ENCODE measurements at regions not wholly inside any gene's neighbourhood (a gene's known extent, or its start where the extent isn't known, plus 50 kb on each side); places are given as distances from the start of the nearest gene placed in this dataset.

DNA sequence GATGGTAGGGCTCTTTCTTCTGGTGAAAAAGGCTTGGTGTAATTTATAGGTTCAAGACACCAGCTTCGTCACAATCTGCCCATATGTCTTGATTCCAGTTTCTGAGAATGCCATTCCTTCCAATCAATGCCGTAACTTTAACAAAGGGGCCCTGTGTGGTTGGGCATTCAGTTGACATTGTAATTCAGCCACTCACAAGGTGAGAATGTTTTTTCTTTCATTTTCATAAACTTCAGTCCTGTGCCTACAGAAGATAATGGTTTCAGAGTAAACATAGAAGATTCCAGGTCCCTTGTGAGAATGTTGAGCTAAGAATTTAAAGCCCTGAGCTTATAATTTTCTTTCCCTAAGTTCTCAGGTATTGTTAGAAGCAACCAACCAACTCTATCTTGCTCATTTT lies 67.3 kb upstream of the AASS start:
- Histone ChIP-seq H3K9me3 (ENCODE audit: insufficient read depth, low read depth, low read length) (peaks cover 2% of the 10 kb centered on the region; the same call in 1 of the 2 replicates), H3F3A (ENCODE audit: low read depth) (no peaks in the 10 kb centered on the region), H3K9ac (ENCODE audit: low read depth, low read length, poor library complexity, severe bottlenecking) (no peak overlapping the region), H3K27me3 (ENCODE audit: insufficient read depth, low read length, poor library complexity, severe bottlenecking) (no peaks in the 10 kb centered on the region), H3K36me3 (ENCODE audit: insufficient read depth, low read length) (no peaks in the 10 kb centered on the region), H2AFZ (ENCODE audit: low read length) (no peak overlapping the region), H3K9me2 (replicated peaks; ENCODE audit: low read depth, low read length) (no peaks in the 10 kb centered on the region), H3K4me3 (ENCODE audit: low read length, poor library complexity, severe bottlenecking) (no peak overlapping the region), H3K79me2 (ENCODE audit: insufficient read depth, low read length) (no peaks in the 10 kb centered on the region), H4K20me1 (ENCODE audit: insufficient read depth, low read length, poor library complexity, severe bottlenecking) (no peaks in the 10 kb centered on the region), H3K4me1 (ENCODE audit: insufficient read depth, low read length, poor library complexity, severe bottlenecking) (no peaks in the 10 kb centered on the region), H3K4me2 (ENCODE audit: low read depth, low read length, poor library complexity, severe bottlenecking) (no peak overlapping the region)
- TF ChIP-seq CTCF (conservative IDR thresholded peaks at IDR 0.05; ENCODE audit: low read length) (no peak), EZH2phosphoT487 (IDR thresholded peaks at IDR 0.05; ENCODE audit: borderline replicate concordance) (no peak)

DNA sequence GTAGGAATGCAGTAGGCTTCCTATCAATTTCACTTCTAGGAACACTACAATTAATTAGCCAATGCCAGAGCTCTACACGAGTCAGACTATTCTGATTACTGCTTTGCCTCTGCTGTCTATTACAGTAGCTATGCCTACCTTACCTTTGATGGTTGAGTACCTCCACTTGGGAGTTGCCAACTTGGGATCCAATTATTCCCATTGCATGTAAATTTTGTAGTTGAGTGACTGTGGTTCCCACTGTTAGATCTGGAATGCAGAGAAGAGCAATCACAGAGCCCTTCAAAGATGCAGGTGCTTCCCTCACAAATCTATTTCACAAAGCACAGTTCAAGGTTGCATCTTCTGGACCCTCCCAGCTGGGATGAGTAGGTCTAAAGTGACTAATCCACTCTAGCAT lies 62.9 kb upstream of the AASS start:
- no peak overlapping the region for H3K9ac ChIP-seq (ENCODE audit: low read depth, low read length, poor library complexity, severe bottlenecking)
- H3K9me3 ChIP-seq (ENCODE audit: insufficient read depth, low read depth, low read length): peaks cover 2% of the 10 kb centered on the region; the same call in 1 of the 2 replicates
- H3K27me3 ChIP-seq (ENCODE audit: insufficient read depth, low read length, poor library complexity, severe bottlenecking): no peaks in the 10 kb centered on the region
- H3F3A ChIP-seq (ENCODE audit: low read depth): no peaks in the 10 kb centered on the region
- no peaks in the 10 kb centered on the region for H4K20me1 ChIP-seq (ENCODE audit: insufficient read depth, low read length, poor library complexity, severe bottlenecking)
- H3K4me3 ChIP-seq (ENCODE audit: low read length, poor library complexity, severe bottlenecking): no peak overlapping the region
- no peaks in the 10 kb centered on the region for H3K36me3 ChIP-seq (ENCODE audit: insufficient read depth, low read length)
- H3K9me2 ChIP-seq (replicated peaks; ENCODE audit: low read depth, low read length): no peaks in the 10 kb centered on the region
- no peak overlapping the region for H3K4me2 ChIP-seq (ENCODE audit: low read depth, low read length, poor library complexity, severe bottlenecking)
- no peak for TF ChIP-seq EZH2phosphoT487 (IDR thresholded peaks at IDR 0.05; ENCODE audit: borderline replicate concordance)
- no peak for TF ChIP-seq CTCF (conservative IDR thresholded peaks at IDR 0.05; ENCODE audit: low read length)
- H3K4me1 ChIP-seq (ENCODE audit: insufficient read depth, low read length, poor library complexity, severe bottlenecking): no peaks in the 10 kb centered on the region
- no peak overlapping the region for H2AFZ ChIP-seq (ENCODE audit: low read length)
- no peaks in the 10 kb centered on the region for H3K79me2 ChIP-seq (ENCODE audit: insufficient read depth, low read length)

- TF ChIP-seq EZH2phosphoT487 (IDR thresholded peaks at IDR 0.05; ENCODE audit: borderline replicate concordance) (no peak), CTCF (conservative IDR thresholded peaks at IDR 0.05; ENCODE audit: low read length) (no peak)
- Histone ChIP-seq H3K9ac (ENCODE audit: low read depth, low read length, poor library complexity, severe bottlenecking) (no peak overlapping the region), H2AFZ (ENCODE audit: low read length) (no peak overlapping the region)
Observed at GRCh38 chr7:122203814-122204213, 59.8 kb upstream of the AASS start.

More at GRCh38 chr7:122203814-122204213, 59.8 kb upstream of the AASS start:
- Histone ChIP-seq H3K4me2 (ENCODE audit: low read depth, low read length, poor library complexity, severe bottlenecking) (no peak overlapping the region), H3K27me3 (ENCODE audit: insufficient read depth, low read length, poor library complexity, severe bottlenecking) (no peaks in the 10 kb centered on the region), H3K36me3 (ENCODE audit: insufficient read depth, low read length) (no peaks in the 10 kb centered on the region), H3K9me3 (ENCODE audit: insufficient read depth, low read depth, low read length) (peaks cover 2% of the 10 kb centered on the region; the same call in 1 of the 2 replicates), H3K4me1 (ENCODE audit: insufficient read depth, low read length, poor library complexity, severe bottlenecking) (no peaks in the 10 kb centered on the region), H3K4me3 (ENCODE audit: low read length, poor library complexity, severe bottlenecking) (no peak overlapping the region), H3F3A (ENCODE audit: low read depth) (no peaks in the 10 kb centered on the region), H3K79me2 (ENCODE audit: insufficient read depth, low read length) (no peaks in the 10 kb centered on the region), H3K9me2 (replicated peaks; ENCODE audit: low read depth, low read length) (no peaks in the 10 kb centered on the region), H4K20me1 (ENCODE audit: insufficient read depth, low read length, poor library complexity, severe bottlenecking) (no peaks in the 10 kb centered on the region)

Data from Loucy (cell line).